Endodermal cell (in vitro differentiated cells): ENCODE measurements at regions not wholly inside any gene's neighbourhood (a gene's known extent, or its start where the extent isn't known, plus 50 kb on each side); places are given as distances from the start of the nearest gene placed in this dataset.

Source experiments
- DNase-seq: peaks from one replicate; pipeline ENCODE4 v3.0.0-alpha.2; 2017
- H3K27ac ChIP-seq: 2 replicates; pipeline ENCODE4 v1.5.1; 2013; ENCODE audit warnings: mild to moderate bottlenecking, low read depth, low read length, moderate library complexity
- H3K27me3 ChIP-seq: 2 replicates; pipeline ENCODE4 v1.6.1; 2013; ENCODE audit warnings: mild to moderate bottlenecking, low read length, moderate library complexity; ENCODE audit not compliant: insufficient read depth, control insufficient read depth, poor library complexity, severe bottlenecking
- H3K36me3 ChIP-seq: 2 replicates; pipeline ENCODE4 v1.7.0; 2013; ENCODE audit warnings: mild to moderate bottlenecking, low read length, moderate library complexity; ENCODE audit not compliant: control insufficient read depth, insufficient read depth
- H3K4me1 ChIP-seq: one replicate; pipeline ENCODE4 v1.7.0; 2013; ENCODE audit warnings: low read length; ENCODE audit not compliant: control insufficient read depth, insufficient read depth
- H3K4me3 ChIP-seq: 2 replicates; pipeline ENCODE4 v1.5.1; 2013; ENCODE audit warnings: mild to moderate bottlenecking, low read length, moderate library complexity
- H3K9ac ChIP-seq: 2 replicates; pipeline ENCODE4 v1.6.1; 2013; ENCODE audit warnings: mild to moderate bottlenecking, low read length, moderate library complexity; ENCODE audit not compliant: poor library complexity, severe bottlenecking; ENCODE audit errors: extremely low read depth
- H3K9me3 ChIP-seq: 2 replicates; pipeline ENCODE4 v1.6.1; 2013; ENCODE audit warnings: mild to moderate bottlenecking, low read length, moderate library complexity; ENCODE audit not compliant: control insufficient read depth
- H3K27ac Mint-ChIP-seq: 2 replicates; pipeline ENCODE4 v1.8.0; 2020; ENCODE audit warnings: mixed read lengths
- H3K27me3 Mint-ChIP-seq: 2 replicates; pipeline ENCODE4 v1.8.0; 2021; ENCODE audit warnings: mild to moderate bottlenecking, mixed read lengths; ENCODE audit not compliant: insufficient read depth
- H3K36me3 Mint-ChIP-seq: 2 replicates; pipeline ENCODE4 v1.8.0; 2020; ENCODE audit warnings: low read depth, mixed read lengths
- H3K4me1 Mint-ChIP-seq: 2 replicates; pipeline ENCODE4 v1.8.0; 2020; ENCODE audit warnings: mixed read lengths
- H3K4me3 Mint-ChIP-seq: 2 replicates; pipeline ENCODE4 v1.8.0; 2020; ENCODE audit warnings: mild to moderate bottlenecking, moderate library complexity, mixed read lengths
- H3K9me3 Mint-ChIP-seq: 2 replicates; pipeline ENCODE4 v1.8.0; 2020; ENCODE audit warnings: mild to moderate bottlenecking, mixed read lengths
- CTCF ChIP-seq: fragments of 200-600 bp; sonication (generic); conservative IDR thresholded peaks from 2 replicates; pipeline ENCODE4 v1.5.0; 2021; ENCODE audit warnings: antibody characterized with exemption, mild to moderate bottlenecking
- WGBS, 2 experiments: methylation state at CpG; one replicate each; pipeline versions ENCODE4 v1.1.5 to v1.1.7; 2013; ENCODE audit warnings: missing lambda C conversion rate in 2 of 2, mixed read lengths in 1 of 2; ENCODE audit not compliant: insufficient coverage in 1 of 2, insufficient read length in 1 of 2; 5-methylcytosine and 5-hydroxymethylcytosine counted together

GRCh38 chr2:238997684-238998083, 149.8 kb downstream of the TWIST2 start:
- Mint-ChIP-seq H3K36me3 (no peaks in the 10 kb centered on the region), H3K27me3 (peaks cover 5% of the 10 kb centered on the region), H3K4me3 (no peak overlapping the region), H3K4me1 (no peaks in the 10 kb centered on the region), H3K27ac (no peak overlapping the region), H3K9me3 (peaks cover 25% of the 10 kb centered on the region)
- DNase-seq: peak; percentile 37
- H3K36me3 ChIP-seq: no peaks in the 10 kb centered on the region
- H3K9me3 ChIP-seq: peaks cover 5% of the 10 kb centered on the region
- 83 to 85% methylated on average over 10 of the region's 10 CpGs for WGBS, 2 experiments
- no peak overlapping the region for H3K4me3 ChIP-seq
- H3K9ac ChIP-seq: no peak overlapping the region
- H3K27me3 ChIP-seq: no peaks in the 10 kb centered on the region
- no peak overlapping the region for H3K27ac ChIP-seq
- no peaks in the 10 kb centered on the region for H3K4me1 ChIP-seq
- no peak for TF ChIP-seq CTCF
